ENCODE measurements at regions not wholly inside any gene's neighbourhood (a gene's known extent, or its start where the extent isn't known, plus 50 kb on each side); places are given as distances from the start of the nearest gene placed in this dataset.

DNA sequence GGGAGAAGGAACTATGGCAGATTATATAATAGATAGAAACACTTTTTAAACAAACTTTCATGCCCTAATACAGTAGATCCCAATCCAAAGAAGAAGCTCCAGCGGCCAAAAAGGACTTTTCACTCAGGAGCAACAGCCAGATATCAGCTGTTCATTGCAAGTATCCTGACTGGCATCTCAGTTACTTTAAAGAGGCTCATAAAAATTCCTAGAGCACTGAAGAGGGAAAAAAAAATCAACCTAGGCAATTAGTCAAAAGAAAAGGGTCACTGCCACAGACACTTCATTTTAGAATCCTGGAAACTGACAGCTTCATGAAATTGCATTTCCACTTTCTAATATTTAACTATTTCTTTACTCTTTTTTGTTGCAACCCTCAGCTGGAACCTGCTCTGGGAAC is 170.6 kb upstream of the SOX6 start:
- TF ChIP-seq SNAI2 (CRISPR knock-in tag; IDR thresholded peaks at IDR 0.05) (no peak), TOX (CRISPR knock-in tag; IDR thresholded peaks at IDR 0.05; ENCODE audit: borderline replicate concordance) (no peak), PATZ1 (CRISPR knock-in tag; IDR thresholded peaks at IDR 0.05; ENCODE audit: borderline replicate concordance) (no peak), RARB (CRISPR knock-in tag; IDR thresholded peaks at IDR 0.05) (no peak), ISL1 (CRISPR knock-in tag; IDR thresholded peaks at IDR 0.05) (no peak), ZFP30 (CRISPR knock-in tag; IDR thresholded peaks at IDR 0.05) (no peak)

Measured in SK-N-SH treated with all-trans-retinoic acid at 6 μM for 48 hours (cell line).